Neural progenitor cell (in vitro differentiated cells): ENCODE measurements at regions not wholly inside any gene's neighbourhood (a gene's known extent, or its start where the extent isn't known, plus 50 kb on each side); places are given as distances from the start of the nearest gene placed in this dataset.

Experiments
- CTCF ChIP-seq: fragments of 200-600 bp; sonication (generic); IDR thresholded peaks from 2 replicates; pipeline ENCODE4 v1.5.1; 2017; ENCODE audit warnings: antibody characterized with exemption, mild to moderate bottlenecking
- EZH2 ChIP-seq: fragments of 200-600 bp; sonication (generic); IDR thresholded peaks from 2 replicates; pipeline ENCODE4 v1.6.1; 2017; ENCODE audit warnings: antibody characterized with exemption, mild to moderate bottlenecking, moderate library complexity

- TF ChIP-seq CTCF: no peak
- TF ChIP-seq EZH2: no peak
These were observed 96.7 kb upstream of the CDH20 start for GRCh38 chr18:61236356-61237057.
